ENCODE measurements at regions not wholly inside any gene's neighbourhood (a gene's known extent, or its start where the extent isn't known, plus 50 kb on each side); places are given as distances from the start of the nearest gene placed in this dataset.

DNA sequence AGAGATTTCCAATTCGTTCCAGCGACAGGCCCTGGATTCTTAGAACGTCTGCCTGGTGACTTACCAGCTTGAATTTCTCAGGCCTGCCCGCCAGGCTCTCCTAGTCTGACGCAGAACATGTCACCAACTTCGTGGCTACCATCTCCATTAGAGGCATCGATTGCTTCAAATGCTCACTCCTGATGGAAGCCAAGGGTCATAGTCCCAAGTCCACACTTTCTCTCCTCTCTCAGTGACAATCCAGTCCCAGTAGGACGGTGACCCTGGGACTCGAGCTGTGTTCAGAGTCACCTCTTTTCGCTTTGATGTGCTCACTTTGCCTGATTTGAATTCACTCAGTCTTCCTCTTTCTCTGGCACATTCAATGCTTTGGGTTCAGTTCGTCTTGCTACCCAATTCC is 94.8 kb downstream of the GADD45G start (continued):
- TF ChIP-seq YY1 (IDR thresholded peaks at IDR 0.05; ENCODE audit: low read depth) (no peak), ELF1 (IDR thresholded peaks at IDR 0.05) (no peak), TEAD4 (IDR thresholded peaks at IDR 0.05; ENCODE audit: borderline replicate concordance, insufficient read depth) (no peak)

DNA sequence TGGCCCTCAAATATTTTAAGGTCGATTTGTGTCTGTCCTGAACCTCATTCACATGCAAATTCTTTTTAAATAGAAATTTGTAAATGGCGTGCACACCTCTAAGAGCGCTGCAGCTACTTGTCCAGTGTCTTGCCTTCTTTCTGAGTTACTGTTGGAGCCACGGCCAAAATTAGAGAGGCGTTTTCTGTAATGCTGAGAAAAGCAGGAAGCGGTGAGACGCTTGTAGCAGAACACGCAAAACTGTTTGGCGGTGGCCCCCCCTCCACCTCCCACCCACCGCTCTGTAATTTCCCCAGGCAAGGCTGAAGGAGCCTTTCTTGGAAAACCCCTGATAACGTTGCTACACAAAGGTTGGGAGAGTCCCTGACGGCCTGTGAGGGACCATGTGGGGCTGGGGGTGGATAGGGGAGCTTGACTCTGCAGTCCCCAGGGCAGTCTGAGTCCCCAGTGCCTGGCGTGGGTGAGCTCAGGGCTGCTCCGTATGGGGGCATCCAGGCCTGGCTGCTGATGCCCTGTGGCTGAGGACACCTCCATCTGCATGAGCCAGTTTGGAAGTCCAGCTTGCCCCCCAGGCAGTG is 96.5 kb downstream of the GADD45G start:
- Histone ChIP-seq H3K4me3 (ENCODE audit: low read depth in 2 of 2, low read length in 1 of 2) (no peak overlapping the region), H3K4me1 (ENCODE audit: control insufficient read depth in 1 of 2, insufficient read depth in 2 of 2, low read depth in 1 of 2, low read length in 1 of 2) (peaks cover 0 to 10% of the 10 kb centered on the region in 2 experiments; a peak in 1 of 4 replicates), H3K79me2 (ENCODE audit: insufficient read depth) (no peaks in the 10 kb centered on the region), H3K27ac (ENCODE audit: low read depth in 2 of 2, low read length in 1 of 2) (no peak overlapping the region), H4K20me1 (ENCODE audit: insufficient read depth) (no peaks in the 10 kb centered on the region), H3K9me2 (no peaks in the 10 kb centered on the region), H3K27me3 (ENCODE audit: insufficient read depth) (no peaks in the 10 kb centered on the region; the same call in 1 of the 2 replicates), H3F3A (replicated peaks; ENCODE audit: insufficient read depth) (no peaks in the 10 kb centered on the region), H2AFZ (ENCODE audit: low read depth) (no peak overlapping the region), H3K9ac (no peak overlapping the region), H3K4me2 (no peak overlapping the region), H3K9me3 (no peaks in the 10 kb centered on the region), H3K36me3 (replicated peaks in 1 of 2; ENCODE audit: control insufficient read depth in 1 of 2, insufficient read depth in 2 of 2, low read length in 1 of 2) (no peaks in the 10 kb centered on the region)
- TF ChIP-seq FOXJ3 (CRISPR knock-in tag; IDR thresholded peaks at IDR 0.05) (no peak), SMC3 (IDR thresholded peaks at IDR 0.05; ENCODE audit: low read depth, low read length) (no peak), ELF1 (IDR thresholded peaks at IDR 0.05) (no peak), POLR2AphosphoS5 (IDR thresholded peaks at IDR 0.05; ENCODE audit: low read depth, low read length) (no peak), SIN3A (IDR thresholded peaks at IDR 0.05; ENCODE audit: borderline replicate concordance, low read depth, low read length) (no peak), TCF12 (IDR thresholded peaks at IDR 0.05) (no peak), NRF1 (IDR thresholded peaks at IDR 0.05; ENCODE audit: low read depth, low read length) (no peak), NFIC (IDR thresholded peaks at IDR 0.05; ENCODE audit: borderline replicate concordance) (no peak), MXI1 (IDR thresholded peaks at IDR 0.05; ENCODE audit: low read depth, low read length) (no peak), YY1 (IDR thresholded peaks at IDR 0.05; ENCODE audit: low read depth) (no peak), GABPA (IDR thresholded peaks at IDR 0.05; ENCODE audit: low read depth) (no peak), RCOR1 (IDR thresholded peaks at IDR 0.05; ENCODE audit: low read length) (no peak), CHD2 (IDR thresholded peaks at IDR 0.05; ENCODE audit: low read length, partially characterized antibody) (no peak), RXRA (IDR thresholded peaks at IDR 0.05; ENCODE audit: borderline replicate concordance, low read depth) (no peak), TEAD4 (IDR thresholded peaks at IDR 0.05; ENCODE audit: borderline replicate concordance, insufficient read depth) (no peak)
- TF ChIP-seq, protein P1, sequence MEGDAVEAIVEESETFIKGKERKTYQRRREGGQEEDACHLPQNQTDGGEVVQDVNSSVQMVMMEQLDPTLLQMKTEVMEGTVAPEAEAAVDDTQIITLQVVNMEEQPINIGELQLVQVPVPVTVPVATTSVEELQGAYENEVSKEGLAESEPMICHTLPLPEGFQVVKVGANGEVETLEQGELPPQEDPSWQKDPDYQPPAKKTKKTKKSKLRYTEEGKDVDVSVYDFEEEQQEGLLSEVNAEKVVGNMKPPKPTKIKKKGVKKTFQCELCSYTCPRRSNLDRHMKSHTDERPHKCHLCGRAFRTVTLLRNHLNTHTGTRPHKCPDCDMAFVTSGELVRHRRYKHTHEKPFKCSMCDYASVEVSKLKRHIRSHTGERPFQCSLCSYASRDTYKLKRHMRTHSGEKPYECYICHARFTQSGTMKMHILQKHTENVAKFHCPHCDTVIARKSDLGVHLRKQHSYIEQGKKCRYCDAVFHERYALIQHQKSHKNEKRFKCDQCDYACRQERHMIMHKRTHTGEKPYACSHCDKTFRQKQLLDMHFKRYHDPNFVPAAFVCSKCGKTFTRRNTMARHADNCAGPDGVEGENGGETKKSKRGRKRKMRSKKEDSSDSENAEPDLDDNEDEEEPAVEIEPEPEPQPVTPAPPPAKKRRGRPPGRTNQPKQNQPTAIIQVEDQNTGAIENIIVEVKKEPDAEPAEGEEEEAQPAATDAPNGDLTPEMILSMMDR (IDR thresholded peaks at IDR 0.05), result no peak
- TF ChIP-seq, protein P2, sequence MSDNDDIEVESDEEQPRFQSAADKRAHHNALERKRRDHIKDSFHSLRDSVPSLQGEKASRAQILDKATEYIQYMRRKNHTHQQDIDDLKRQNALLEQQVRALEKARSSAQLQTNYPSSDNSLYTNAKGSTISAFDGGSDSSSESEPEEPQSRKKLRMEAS (IDR thresholded peaks at IDR 0.05; ENCODE audit: low read depth), result no peak
- TF ChIP-seq, protein P3, sequence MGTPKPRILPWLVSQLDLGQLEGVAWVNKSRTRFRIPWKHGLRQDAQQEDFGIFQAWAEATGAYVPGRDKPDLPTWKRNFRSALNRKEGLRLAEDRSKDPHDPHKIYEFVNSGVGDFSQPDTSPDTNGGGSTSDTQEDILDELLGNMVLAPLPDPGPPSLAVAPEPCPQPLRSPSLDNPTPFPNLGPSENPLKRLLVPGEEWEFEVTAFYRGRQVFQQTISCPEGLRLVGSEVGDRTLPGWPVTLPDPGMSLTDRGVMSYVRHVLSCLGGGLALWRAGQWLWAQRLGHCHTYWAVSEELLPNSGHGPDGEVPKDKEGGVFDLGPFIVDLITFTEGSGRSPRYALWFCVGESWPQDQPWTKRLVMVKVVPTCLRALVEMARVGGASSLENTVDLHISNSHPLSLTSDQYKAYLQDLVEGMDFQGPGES (IDR thresholded peaks at IDR 0.05; ENCODE audit: low read depth, low read length), result no peak
- no peak for DNase-seq
- WGBS (ENCODE audit: low lambda C conversion rate), result 52% methylated on average over 14 of the region's 14 CpGs
- ChIA-PET POLR2A (no interaction called here), CTCF (interaction anchor here (1.1 to 3.2 kb wide), 3 partner anchors 21 to 398 kb away, joined by 3 to 11 read pairs (median 4); no protein-coding TSS in a partner anchor)

Measured in SK-N-SH (cell line).